ENCODE measurements at regions not wholly inside any gene's neighbourhood (a gene's known extent, or its start where the extent isn't known, plus 50 kb on each side); places are given as distances from the start of the nearest gene placed in this dataset.

DNA sequence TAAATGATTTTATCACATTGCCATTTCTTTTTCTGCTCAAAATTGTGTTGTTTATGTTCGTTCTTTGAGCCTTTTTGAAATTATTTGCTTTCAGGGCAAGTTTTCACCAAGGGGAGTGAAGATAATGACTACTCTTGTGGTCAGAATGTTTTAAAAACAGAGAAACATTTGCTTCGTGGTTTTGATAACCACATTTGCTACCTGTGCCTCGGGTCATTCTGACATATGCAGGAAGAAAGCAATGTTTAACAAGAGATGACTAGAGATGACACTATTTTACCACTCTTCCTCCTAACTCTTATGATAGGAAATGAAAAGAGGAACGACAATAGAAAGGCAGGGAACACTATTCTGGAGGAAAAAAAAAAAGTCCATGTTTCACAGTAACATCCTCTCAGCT is 1496.5 kb upstream of the GOT2 start:
- intact Hi-C loops (cut with DNase I; ENCODE audit: low total_unique reads), result no loop called here
- TF ChIP-seq POLR2A (IDR thresholded peaks at IDR 0.05) (no peak), POLR2AphosphoS5 (IDR thresholded peaks at IDR 0.05) (no peak), EP300 (IDR thresholded peaks at IDR 0.05) (no peak)
- TF ChIP-seq, protein P1, sequence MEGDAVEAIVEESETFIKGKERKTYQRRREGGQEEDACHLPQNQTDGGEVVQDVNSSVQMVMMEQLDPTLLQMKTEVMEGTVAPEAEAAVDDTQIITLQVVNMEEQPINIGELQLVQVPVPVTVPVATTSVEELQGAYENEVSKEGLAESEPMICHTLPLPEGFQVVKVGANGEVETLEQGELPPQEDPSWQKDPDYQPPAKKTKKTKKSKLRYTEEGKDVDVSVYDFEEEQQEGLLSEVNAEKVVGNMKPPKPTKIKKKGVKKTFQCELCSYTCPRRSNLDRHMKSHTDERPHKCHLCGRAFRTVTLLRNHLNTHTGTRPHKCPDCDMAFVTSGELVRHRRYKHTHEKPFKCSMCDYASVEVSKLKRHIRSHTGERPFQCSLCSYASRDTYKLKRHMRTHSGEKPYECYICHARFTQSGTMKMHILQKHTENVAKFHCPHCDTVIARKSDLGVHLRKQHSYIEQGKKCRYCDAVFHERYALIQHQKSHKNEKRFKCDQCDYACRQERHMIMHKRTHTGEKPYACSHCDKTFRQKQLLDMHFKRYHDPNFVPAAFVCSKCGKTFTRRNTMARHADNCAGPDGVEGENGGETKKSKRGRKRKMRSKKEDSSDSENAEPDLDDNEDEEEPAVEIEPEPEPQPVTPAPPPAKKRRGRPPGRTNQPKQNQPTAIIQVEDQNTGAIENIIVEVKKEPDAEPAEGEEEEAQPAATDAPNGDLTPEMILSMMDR (IDR thresholded peaks at IDR 0.05), result no peak
- WGBS, 5 donors, result 20 to 35% (median 26%) methylated on average over 4 of the region's 4 CpGs
- H3K4me3 ChIP-seq, result no peak overlapping the region
- peaks cover 0 to 10% (median 5%) of the 10 kb centered on the region in 4 donors for H3K9me3 ChIP-seq
- no peaks in the 10 kb centered on the region for H3K36me3 ChIP-seq
- no peak for DNase-seq
- H3K4me1 ChIP-seq, result no peaks in the 10 kb centered on the region
- H3K27me3 ChIP-seq, result no peaks in the 10 kb centered on the region
- H3K27ac ChIP-seq, result no peak overlapping the region

GRCh38 chr16:60225541-60225940 is 1491.4 kb upstream of the GOT2 start:
- TF ChIP-seq EP300 (IDR thresholded peaks at IDR 0.05) (no peak), POLR2A (IDR thresholded peaks at IDR 0.05) (no peak)
- TF ChIP-seq, protein P1 (IDR thresholded peaks at IDR 0.05), result no peak
- Histone ChIP-seq H3K4me1 (no peaks in the 10 kb centered on the region), H3K9me3 (peaks cover 0 to 19% (median 15%) of the 10 kb centered on the region in 4 donors), H3K27me3 (no peaks in the 10 kb centered on the region), H3K36me3 (no peaks in the 10 kb centered on the region), H3K27ac (no peak overlapping the region), H3K4me3 (no peak overlapping the region)
- intact Hi-C loops (cut with DNase I; ENCODE audit: low total_unique reads), result no loop called here
- WGBS, 5 donors, result 37 to 53% (median 43%) methylated on average over 2 of the region's 2 CpGs
- DNase-seq, result no peak

DNA sequence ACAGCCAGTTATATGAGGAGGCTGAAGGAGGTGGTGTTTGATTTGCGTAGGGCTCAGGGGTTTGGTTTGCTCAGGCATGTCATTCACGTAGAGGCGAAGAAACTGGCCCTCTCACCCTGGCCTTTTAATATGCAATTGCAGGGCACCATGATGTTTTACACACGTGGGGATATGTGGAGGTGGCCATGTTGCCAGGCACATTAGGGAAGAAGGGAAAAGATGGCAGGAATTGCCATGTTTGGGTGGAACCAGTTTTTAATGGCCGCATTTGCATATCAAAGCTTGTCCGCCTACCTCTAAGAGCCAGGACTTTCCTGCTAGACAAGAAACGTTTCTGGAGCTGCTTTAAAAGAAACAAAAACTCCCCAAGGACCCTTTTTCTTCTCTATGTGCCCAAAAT is 1483.7 kb upstream of the GOT2 start:
- Histone ChIP-seq H3K9me3 (peaks cover 0 to 31% (median 19%) of the 10 kb centered on the region in 4 donors), H3K27ac (no peak overlapping the region), H3K4me1 (no peaks in the 10 kb centered on the region), H3K27me3 (no peaks in the 10 kb centered on the region), H3K36me3 (no peaks in the 10 kb centered on the region), H3K4me3 (no peak overlapping the region)
- 60 to 74% (median 73%) methylated on average over 7 of the region's 7 CpGs for WGBS, 5 donors
- no peak for DNase-seq
- TF ChIP-seq POLR2A (IDR thresholded peaks at IDR 0.05) (no peak), POLR2AphosphoS5 (IDR thresholded peaks at IDR 0.05) (no peak), EP300 (IDR thresholded peaks at IDR 0.05) (no peak)
- TF ChIP-seq, protein P1 (IDR thresholded peaks at IDR 0.05), result no peak
- intact Hi-C loops (cut with DNase I; ENCODE audit: low total_unique reads), result no loop called here

DNA sequence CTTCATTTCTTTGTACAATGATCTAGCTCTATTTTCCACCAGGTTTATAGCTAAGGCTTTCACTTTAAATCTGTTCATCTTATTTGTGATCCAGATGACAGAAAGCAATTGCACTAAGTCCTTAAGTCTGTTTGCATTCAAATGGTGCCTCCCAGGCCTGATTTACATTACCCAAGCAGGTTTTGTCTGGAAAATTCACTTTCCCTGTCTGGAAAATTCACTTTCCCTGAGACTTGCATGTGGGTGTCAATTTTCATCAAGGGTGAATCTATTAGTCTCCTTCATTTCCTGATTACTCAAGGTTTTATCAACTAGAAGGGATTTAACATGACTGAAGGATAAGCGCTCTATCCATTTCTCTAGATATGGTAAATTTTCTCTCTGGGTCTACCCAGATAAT is 1480.2 kb upstream of the GOT2 start:
- TF ChIP-seq POLR2A (IDR thresholded peaks at IDR 0.05), result no peak
- TF ChIP-seq EP300 (IDR thresholded peaks at IDR 0.05), result no peak
- TF ChIP-seq POLR2AphosphoS5 (IDR thresholded peaks at IDR 0.05), result no peak
- TF ChIP-seq, protein P1 (IDR thresholded peaks at IDR 0.05), result no peak
- DNase-seq, result no peak
- WGBS, 5 donors, result 86 to 100% (median 96%) methylated on average over 1 of the region's 1 CpG
- Histone ChIP-seq H3K4me3 (no peak overlapping the region), H3K27ac (no peak overlapping the region), H3K4me1 (no peaks in the 10 kb centered on the region), H3K36me3 (no peaks in the 10 kb centered on the region), H3K9me3 (peaks cover 0 to 4% (median 0%) of the 10 kb centered on the region in 4 donors), H3K27me3 (no peaks in the 10 kb centered on the region)
- intact Hi-C loops (cut with DNase I; ENCODE audit: low total_unique reads), result no loop called here

Measured in stomach (tissue), 8 donors.